ENCODE measurements at regions not wholly inside any gene's neighbourhood (a gene's known extent, or its start where the extent isn't known, plus 50 kb on each side); places are given as distances from the start of the nearest gene placed in this dataset.

DNA sequence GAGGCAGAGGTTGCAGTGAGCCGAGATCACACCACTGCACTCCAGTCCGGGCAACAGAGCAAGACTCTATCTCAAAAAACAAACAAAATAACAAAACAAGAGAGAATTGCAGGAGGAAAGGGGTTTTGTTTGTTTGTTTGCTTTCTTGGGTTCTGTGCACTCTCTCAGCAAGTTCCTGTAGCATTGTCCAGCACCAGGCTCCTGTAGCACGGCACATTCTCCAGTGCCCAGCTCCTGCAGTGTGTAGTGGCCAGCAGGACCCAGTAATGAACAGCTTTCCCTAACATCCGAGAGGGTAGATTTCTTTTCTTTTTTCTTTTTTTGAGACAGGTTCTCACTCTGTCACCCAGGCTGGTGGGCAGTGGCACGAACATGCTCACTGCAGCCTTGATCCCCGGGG is 60.5 kb upstream of the USP9X start:
- H3K79me2 ChIP-seq (ENCODE audit: insufficient read depth, low read depth, low read length) = no peaks in the 10 kb centered on the region
- BruUV-seq (replicated peaks) = no TSS peak
- H2AFZ ChIP-seq (ENCODE audit: low read length) = no peak overlapping the region
- H3K4me3 ChIP-seq (ENCODE audit: low read depth, low read length, poor library complexity, severe bottlenecking) = no peak overlapping the region
- ChIA-PET POLR2A (no interaction called here), CTCF (ENCODE audit: unreplicated experiment) (no interaction called here)
- H3K36me3 ChIP-seq (ENCODE audit: insufficient read depth, low read length) = no peaks in the 10 kb centered on the region
- no peaks in the 10 kb centered on the region for H3K9me3 ChIP-seq (ENCODE audit: low read length)
- intact Hi-C loops (cut with micrococcal nuclease; ENCODE audit: unreplicated experiment) = no loop called here
- no peak overlapping the region for H3K4me2 ChIP-seq (ENCODE audit: low read length)
- TF ChIP-seq CTCF (conservative IDR thresholded peaks at IDR 0.05; ENCODE audit: low read length) (no peak), EZH2phosphoT487 (IDR thresholded peaks at IDR 0.05; ENCODE audit: borderline replicate concordance, low read depth, low read length) (no peak)
- no peaks in the 10 kb centered on the region for H4K20me1 ChIP-seq (ENCODE audit: insufficient read depth, low read length)
- no peaks in the 10 kb centered on the region for H3K9me2 ChIP-seq (ENCODE audit: insufficient read depth, low read length)
- no peak for DNase-seq (ENCODE audit: low spot score)
- no peaks in the 10 kb centered on the region for H3K4me1 ChIP-seq (ENCODE audit: insufficient read depth, low read length, poor library complexity, severe bottlenecking)
- no peak overlapping the region for H3K27ac ChIP-seq (ENCODE audit: low read depth, low read length, poor library complexity, severe bottlenecking)

GRCh38 chrX:41025926-41026701 is 59.1 kb upstream of the USP9X start:
- Histone ChIP-seq H3K4me2 (ENCODE audit: low read length) (no peak overlapping the region), H3K9me2 (ENCODE audit: insufficient read depth, low read length) (no peaks in the 10 kb centered on the region), H3K9me3 (ENCODE audit: low read length) (no peaks in the 10 kb centered on the region), H2AFZ (ENCODE audit: low read length) (no peak overlapping the region), H3K4me1 (ENCODE audit: insufficient read depth, low read length, poor library complexity, severe bottlenecking) (no peaks in the 10 kb centered on the region), H3K27ac (ENCODE audit: low read depth, low read length, poor library complexity, severe bottlenecking) (no peak overlapping the region), H3K36me3 (ENCODE audit: insufficient read depth, low read length) (no peaks in the 10 kb centered on the region), H4K20me1 (ENCODE audit: insufficient read depth, low read length) (no peaks in the 10 kb centered on the region), H3K4me3 (ENCODE audit: low read depth, low read length, poor library complexity, severe bottlenecking) (no peak overlapping the region), H3K79me2 (ENCODE audit: insufficient read depth, low read depth, low read length) (no peaks in the 10 kb centered on the region)
- intact Hi-C loops (cut with micrococcal nuclease; ENCODE audit: unreplicated experiment) = no loop called here
- no TSS peak for BruUV-seq (replicated peaks)
- DNase-seq (ENCODE audit: low spot score) = no peak
- POLR2A ChIA-PET = no interaction called here
- CTCF ChIA-PET (ENCODE audit: unreplicated experiment) = no interaction called here
- no peak for TF ChIP-seq CTCF (conservative IDR thresholded peaks at IDR 0.05; ENCODE audit: low read length)
- TF ChIP-seq EZH2phosphoT487 (IDR thresholded peaks at IDR 0.05; ENCODE audit: borderline replicate concordance, low read depth, low read length) = no peak

DNA sequence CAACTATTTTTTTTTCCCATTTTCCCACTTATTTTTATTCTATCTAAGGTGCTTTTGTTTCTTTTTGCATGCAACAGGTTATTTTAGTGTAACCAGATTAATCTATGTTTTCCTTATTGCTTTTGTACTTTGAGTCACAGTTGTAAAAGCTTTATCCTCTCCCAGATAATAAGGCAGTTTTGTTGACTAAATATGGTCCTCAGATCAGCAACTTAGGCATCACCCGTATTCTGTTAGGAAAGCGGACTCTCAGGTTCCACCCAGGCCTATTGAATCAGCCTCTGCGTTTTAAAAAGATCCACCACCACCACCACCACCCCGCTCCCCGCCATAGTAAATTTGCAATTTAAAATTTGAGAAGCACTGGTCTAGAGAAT is 58.6 kb upstream of the USP9X start:
- Histone ChIP-seq H3K27ac (ENCODE audit: low read depth, low read length, poor library complexity, severe bottlenecking) (no peak overlapping the region), H3K36me3 (ENCODE audit: insufficient read depth, low read length) (no peaks in the 10 kb centered on the region), H3K4me1 (ENCODE audit: insufficient read depth, low read length, poor library complexity, severe bottlenecking) (no peaks in the 10 kb centered on the region), H4K20me1 (ENCODE audit: insufficient read depth, low read length) (no peaks in the 10 kb centered on the region), H3K9me2 (ENCODE audit: insufficient read depth, low read length) (no peaks in the 10 kb centered on the region), H3K9me3 (ENCODE audit: low read length) (no peaks in the 10 kb centered on the region), H3K4me2 (ENCODE audit: low read length) (no peak overlapping the region), H2AFZ (ENCODE audit: low read length) (no peak overlapping the region), H3K4me3 (ENCODE audit: low read depth, low read length, poor library complexity, severe bottlenecking) (no peak overlapping the region), H3K79me2 (ENCODE audit: insufficient read depth, low read depth, low read length) (no peaks in the 10 kb centered on the region)
- no TSS peak for BruUV-seq (replicated peaks)
- DNase-seq (ENCODE audit: low spot score) = no peak
- POLR2A ChIA-PET = no interaction called here
- CTCF ChIA-PET (ENCODE audit: unreplicated experiment) = no interaction called here
- no peak for TF ChIP-seq CTCF (conservative IDR thresholded peaks at IDR 0.05; ENCODE audit: low read length)
- no peak for TF ChIP-seq EZH2phosphoT487 (IDR thresholded peaks at IDR 0.05; ENCODE audit: borderline replicate concordance, low read depth, low read length)
- intact Hi-C loops (cut with micrococcal nuclease; ENCODE audit: unreplicated experiment) = no loop called here

All from OCI-LY7 (cell line).